ENCODE measurements at regions not wholly inside any gene's neighbourhood (a gene's known extent, or its start where the extent isn't known, plus 50 kb on each side); places are given as distances from the start of the nearest gene placed in this dataset.

GRCh38 chr4:100093091-100093866 lies 97.0 kb downstream of the DDIT4L start:
- H3K4me1 ChIP-seq, result peaks cover 0 to 14% of the 10 kb centered on the region in 2 donors
- H3K27ac ChIP-seq, result peak overlapping the region in 1 of 2 donors; percentile 20
- TF ChIP-seq CTCF (IDR thresholded peaks at IDR 0.05), result peak; percentile 75 to 76
- H3K9me3 ChIP-seq, result no peaks in the 10 kb centered on the region
- H3K27me3 ChIP-seq, result no peaks in the 10 kb centered on the region
- intact Hi-C loops (cut with DNase I), result no loop called here
- no peak overlapping the region for H3K4me3 ChIP-seq
- no peaks in the 10 kb centered on the region for H3K36me3 ChIP-seq
- peak; percentile 66 to 88 (median 74) for DNase-seq
- peak; percentile 98 for ATAC-seq

- H3K9me3 ChIP-seq, result no peaks in the 10 kb centered on the region
- intact Hi-C loops (cut with DNase I), result no loop called here
Observed at GRCh38 chr4:100087743-100088142, 102.5 kb downstream of the DDIT4L start.

GRCh38 chr4:100086766-100087431 lies 103.4 kb downstream of the DDIT4L start:
- H3K36me3 ChIP-seq, result no peaks in the 10 kb centered on the region
- no peaks in the 10 kb centered on the region for H3K27me3 ChIP-seq
- no peak overlapping the region for H3K4me3 ChIP-seq
- TF ChIP-seq CTCF (IDR thresholded peaks at IDR 0.05), result no peak
- H3K9me3 ChIP-seq, result no peaks in the 10 kb centered on the region
- H3K4me1 ChIP-seq, result no peaks in the 10 kb centered on the region
- ATAC-seq, result no peak
- DNase-seq, result no peak
- intact Hi-C loops (cut with DNase I), result no loop called here
- no peak overlapping the region for H3K27ac ChIP-seq

More at GRCh38 chr4:100087743-100088142, 102.5 kb downstream of the DDIT4L start:
- Histone ChIP-seq H3K4me3 (no peak overlapping the region), H3K4me1 (no peaks in the 10 kb centered on the region), H3K36me3 (no peaks in the 10 kb centered on the region), H3K27ac (no peak overlapping the region), H3K27me3 (no peaks in the 10 kb centered on the region)
- TF ChIP-seq CTCF (IDR thresholded peaks at IDR 0.05), result no peak
- ATAC-seq (no peak), DNase-seq (peak in 1 of 4 donors; percentile 15)

GRCh38 chr4:100084892-100085291 lies 105.4 kb downstream of the DDIT4L start:
- DNase-seq (no peak), ATAC-seq (no peak)
- no peaks in the 10 kb centered on the region for H3K4me1 ChIP-seq
- H3K4me3 ChIP-seq, result no peak overlapping the region
- intact Hi-C loops (cut with DNase I), result no loop called here
- no peaks in the 10 kb centered on the region for H3K27me3 ChIP-seq
- TF ChIP-seq CTCF (IDR thresholded peaks at IDR 0.05), result no peak
- H3K27ac ChIP-seq, result no peak overlapping the region
- H3K36me3 ChIP-seq, result no peaks in the 10 kb centered on the region
- H3K9me3 ChIP-seq, result no peaks in the 10 kb centered on the region

GRCh38 chr4:100083289-100083688 lies 107.0 kb downstream of the DDIT4L start:
- H3K9me3 ChIP-seq, result no peaks in the 10 kb centered on the region
- no peak overlapping the region for H3K27ac ChIP-seq
- intact Hi-C loops (cut with DNase I), result no loop called here
- no peak for DNase-seq
- no peak overlapping the region for H3K4me3 ChIP-seq
- H3K27me3 ChIP-seq, result no peaks in the 10 kb centered on the region
- no peaks in the 10 kb centered on the region for H3K4me1 ChIP-seq
- ATAC-seq, result no peak
- H3K36me3 ChIP-seq, result no peaks in the 10 kb centered on the region
- TF ChIP-seq CTCF (IDR thresholded peaks at IDR 0.05), result no peak
